ENCODE measurements at regions not wholly inside any gene's neighbourhood (a gene's known extent, or its start where the extent isn't known, plus 50 kb on each side); places are given as distances from the start of the nearest gene placed in this dataset.
"Not testable (repeated sequence)": the region's sequence is repeated elsewhere in the genome, so short reads cannot be mapped to it uniquely, and the experiment has no call there.

DNA sequence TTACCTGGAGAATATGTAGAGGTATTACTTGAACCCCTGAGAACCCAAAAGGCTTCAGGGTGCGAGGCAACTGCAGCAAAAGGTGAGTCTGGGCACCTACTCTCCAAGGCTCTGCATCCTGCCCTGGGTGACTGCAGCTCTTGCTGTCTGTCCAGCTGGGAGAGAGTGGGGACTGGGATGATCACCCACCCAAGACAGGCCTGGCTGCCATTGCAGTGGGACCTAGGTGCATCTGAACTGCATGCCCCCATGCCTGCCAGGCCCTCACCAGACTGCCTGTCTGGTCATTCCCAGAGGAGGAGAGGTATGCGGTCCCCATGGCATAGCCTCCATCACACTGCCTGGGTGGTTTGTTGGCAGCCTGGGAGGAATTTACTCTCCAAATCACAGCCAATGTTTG, 563.9 kb downstream of the TFAP2A start:
- no peak for DNase-seq (ENCODE audit: insufficient read length, low spot score)
- no peak for FAIRE-seq
- TF ChIP-seq, protein P1, sequence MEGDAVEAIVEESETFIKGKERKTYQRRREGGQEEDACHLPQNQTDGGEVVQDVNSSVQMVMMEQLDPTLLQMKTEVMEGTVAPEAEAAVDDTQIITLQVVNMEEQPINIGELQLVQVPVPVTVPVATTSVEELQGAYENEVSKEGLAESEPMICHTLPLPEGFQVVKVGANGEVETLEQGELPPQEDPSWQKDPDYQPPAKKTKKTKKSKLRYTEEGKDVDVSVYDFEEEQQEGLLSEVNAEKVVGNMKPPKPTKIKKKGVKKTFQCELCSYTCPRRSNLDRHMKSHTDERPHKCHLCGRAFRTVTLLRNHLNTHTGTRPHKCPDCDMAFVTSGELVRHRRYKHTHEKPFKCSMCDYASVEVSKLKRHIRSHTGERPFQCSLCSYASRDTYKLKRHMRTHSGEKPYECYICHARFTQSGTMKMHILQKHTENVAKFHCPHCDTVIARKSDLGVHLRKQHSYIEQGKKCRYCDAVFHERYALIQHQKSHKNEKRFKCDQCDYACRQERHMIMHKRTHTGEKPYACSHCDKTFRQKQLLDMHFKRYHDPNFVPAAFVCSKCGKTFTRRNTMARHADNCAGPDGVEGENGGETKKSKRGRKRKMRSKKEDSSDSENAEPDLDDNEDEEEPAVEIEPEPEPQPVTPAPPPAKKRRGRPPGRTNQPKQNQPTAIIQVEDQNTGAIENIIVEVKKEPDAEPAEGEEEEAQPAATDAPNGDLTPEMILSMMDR (IDR thresholded peaks at IDR 0.05; ENCODE audit: insufficient read depth, missing control alignments): no peak

DNA sequence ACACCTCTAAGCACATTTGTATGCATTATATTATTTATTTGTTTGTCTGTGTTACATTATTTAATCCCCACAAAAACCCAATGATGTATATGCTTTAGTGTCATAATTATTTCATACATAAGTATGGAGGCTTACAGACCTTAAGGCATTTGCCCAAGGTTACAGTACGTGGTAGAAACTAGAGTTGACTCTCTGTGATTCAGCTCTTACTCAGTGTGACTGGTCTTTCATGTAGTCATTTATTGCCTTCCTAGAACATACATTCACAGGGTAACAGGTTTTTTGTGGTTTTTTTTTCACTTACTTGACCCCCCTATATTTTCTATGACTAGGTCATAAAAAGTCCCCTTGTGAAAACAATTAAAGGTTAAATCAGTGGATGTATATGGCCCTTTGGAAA, 566.8 kb downstream of the TFAP2A start:
- FAIRE-seq: no peak
- TF ChIP-seq, protein P1 (IDR thresholded peaks at IDR 0.05; ENCODE audit: insufficient read depth, missing control alignments): no peak
- no peak for DNase-seq (ENCODE audit: insufficient read length, low spot score)

DNA sequence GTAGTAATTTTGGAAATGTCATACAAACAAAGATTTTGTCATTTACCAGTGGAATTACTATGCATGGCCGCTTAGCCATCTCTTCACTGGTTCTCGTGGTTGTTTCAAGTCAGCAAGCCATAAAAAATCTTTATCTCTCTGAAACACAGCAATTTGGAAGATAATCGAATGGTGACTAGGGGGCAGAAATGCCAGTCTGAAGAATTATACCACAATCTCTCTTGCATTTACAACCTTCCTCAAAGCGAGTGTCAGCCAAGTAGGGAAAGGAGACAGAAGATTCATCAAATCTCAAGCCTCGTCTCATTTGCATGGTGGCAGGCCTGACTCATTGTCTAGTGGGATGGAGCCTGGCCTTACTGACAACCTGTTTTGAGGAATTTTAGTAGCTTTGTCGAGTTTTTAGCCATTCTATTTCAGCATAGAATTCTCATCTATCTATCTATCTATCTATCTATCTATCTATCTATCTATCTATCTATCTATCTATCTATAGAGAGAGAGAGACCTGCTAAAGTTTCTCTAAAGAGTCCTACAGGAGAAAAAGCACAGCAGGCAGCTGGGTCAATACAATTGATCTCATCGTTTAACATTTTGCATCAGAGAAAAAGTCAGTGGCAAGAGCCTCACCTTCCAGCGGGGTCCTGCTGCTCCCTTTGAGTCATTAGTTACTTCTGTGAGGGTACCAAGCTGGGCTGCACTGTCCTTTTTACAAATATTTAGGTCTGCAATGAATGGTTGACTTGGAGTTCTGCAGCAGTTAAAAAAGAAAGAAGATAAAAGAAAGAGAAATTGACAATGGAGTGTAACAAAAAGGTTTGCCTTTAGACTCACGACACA, 572.8 kb downstream of the TFAP2A start:
- TF ChIP-seq, protein P1 (IDR thresholded peaks at IDR 0.05; ENCODE audit: insufficient read depth, missing control alignments): no peak
- FAIRE-seq (no peak), DNase-seq (ENCODE audit: insufficient read length, low spot score) (no peak)

DNA sequence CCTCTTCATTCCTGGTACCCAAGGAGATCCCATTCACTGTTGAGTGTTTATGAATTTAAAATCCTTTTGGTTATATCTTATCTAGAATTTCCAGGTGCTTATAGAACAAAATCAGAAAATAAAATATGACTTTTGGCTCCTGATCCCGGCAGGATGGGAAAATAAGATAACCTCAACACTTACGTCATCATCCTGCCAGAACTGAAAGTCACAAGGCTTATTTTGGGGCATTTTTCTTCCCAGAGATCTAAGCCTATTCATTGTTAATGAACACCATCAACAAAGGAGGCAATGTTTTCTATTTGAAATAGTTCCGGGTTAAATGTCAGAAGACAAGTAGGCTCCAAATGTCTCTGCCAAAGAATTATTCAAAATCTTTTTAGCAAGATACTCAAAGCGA, 580.6 kb downstream of the TFAP2A start:
- DNase-seq (ENCODE audit: insufficient read length, low spot score) (no peak), FAIRE-seq (no peak)
- TF ChIP-seq, protein P1 (IDR thresholded peaks at IDR 0.05; ENCODE audit: insufficient read depth, missing control alignments): no peak

DNA sequence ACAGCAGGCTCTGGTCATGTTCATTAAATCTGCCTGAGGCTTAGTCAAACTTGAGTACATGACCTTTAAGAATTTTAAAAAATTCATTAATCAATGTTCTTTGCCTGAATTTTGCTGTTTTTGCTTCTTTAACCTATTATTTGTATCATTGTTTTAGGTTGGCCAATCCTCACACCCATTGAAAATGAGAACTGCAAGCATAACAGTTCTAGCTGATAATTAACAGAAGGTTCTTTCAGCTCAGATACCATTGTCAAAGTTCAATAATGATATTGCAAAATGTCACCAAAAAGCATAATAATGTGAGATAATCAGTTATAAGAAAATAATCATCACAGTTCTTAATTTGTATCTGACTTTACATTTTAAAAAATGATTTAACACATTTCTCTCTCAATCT, 583.1 kb downstream of the TFAP2A start:
- TF ChIP-seq, protein P1 (IDR thresholded peaks at IDR 0.05; ENCODE audit: insufficient read depth, missing control alignments): no peak
- no peak for FAIRE-seq
- no peak for DNase-seq (ENCODE audit: insufficient read length, low spot score)

DNA sequence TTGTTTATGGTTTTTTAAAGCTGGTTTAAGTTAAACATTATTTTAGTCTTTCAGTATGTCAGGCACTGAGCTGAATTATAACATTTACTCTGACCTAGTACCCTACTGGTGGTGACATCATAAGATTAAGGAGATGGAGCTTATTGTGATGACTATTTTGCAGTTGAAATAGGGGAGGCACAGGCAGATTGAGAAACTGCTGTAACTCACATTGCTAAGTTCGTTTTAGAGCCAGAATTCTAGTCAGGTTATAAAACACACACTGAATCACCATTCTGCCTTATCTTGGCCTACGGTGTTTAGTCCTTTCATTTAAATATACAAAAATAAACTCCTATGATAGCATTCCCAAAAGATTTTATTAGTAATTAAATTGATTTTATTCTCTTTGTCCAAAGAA, 584.1 kb downstream of the TFAP2A start:
- FAIRE-seq: no peak

DNA sequence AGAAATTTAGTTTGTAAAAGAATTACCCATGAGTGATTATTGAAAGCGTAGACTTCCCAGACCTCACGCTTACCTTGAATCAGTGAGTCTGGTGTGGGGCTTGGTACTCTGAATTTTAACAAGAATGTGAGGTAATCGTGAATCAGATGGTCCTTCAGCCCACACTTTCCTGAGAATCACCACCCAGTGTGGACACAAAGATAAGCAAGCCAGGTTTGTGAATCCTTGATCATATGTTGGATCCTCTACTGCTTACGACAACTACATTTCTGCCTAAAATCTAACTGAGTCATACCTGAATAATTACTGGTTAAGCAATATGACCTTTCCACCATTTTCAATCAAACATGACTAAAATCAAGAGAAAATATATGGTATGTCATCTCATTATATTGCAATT, 589.3 kb downstream of the TFAP2A start:
- DNase-seq (ENCODE audit: insufficient read length, low spot score) (no peak), FAIRE-seq (no peak)
- TF ChIP-seq, protein P1 (IDR thresholded peaks at IDR 0.05; ENCODE audit: insufficient read depth, missing control alignments): no peak

More for the DNA sequence above, 584.1 kb downstream of the TFAP2A start:
- no peak for DNase-seq (ENCODE audit: insufficient read length, low spot score)
- TF ChIP-seq, protein P1 (IDR thresholded peaks at IDR 0.05; ENCODE audit: insufficient read depth, missing control alignments): no peak

DNA sequence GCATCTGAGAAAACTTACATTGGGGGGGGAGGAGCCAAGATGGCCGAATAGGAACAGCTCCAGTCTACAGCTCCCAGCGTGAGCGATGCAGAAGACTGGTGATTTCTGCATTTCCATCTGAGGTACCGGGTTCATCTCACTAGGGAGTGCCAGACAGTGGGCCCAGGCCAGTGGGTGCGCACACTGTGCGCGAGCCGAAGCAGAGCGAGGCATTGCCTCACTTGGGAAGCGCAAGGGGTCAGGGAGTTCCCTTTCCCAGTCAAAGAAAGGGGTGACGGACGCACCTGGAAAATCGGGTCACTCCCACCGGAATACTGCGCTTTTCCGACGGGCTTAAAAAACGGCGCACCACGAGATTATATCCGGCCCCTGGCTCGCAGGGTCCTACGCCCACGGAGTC, 604.1 kb downstream of the TFAP2A start:
- not testable (repeated sequence) for FAIRE-seq; DNase-seq (ENCODE audit: insufficient read length, low spot score)

All from D721Med (cell line).